Endodermal cell (in vitro differentiated cells): ENCODE measurements at regions not wholly inside any gene's neighbourhood (a gene's known extent, or its start where the extent isn't known, plus 50 kb on each side); places are given as distances from the start of the nearest gene placed in this dataset.
A peak's percentile ranks its signal among the peaks of the same experiment; 100 is the strongest.

ENCODE experiments used
- DNase-seq: peaks from one replicate; pipeline ENCODE4 v3.0.0-alpha.2; 2017
- H3K27ac ChIP-seq: 2 replicates; pipeline ENCODE4 v1.5.1; 2013; ENCODE audit warnings: mild to moderate bottlenecking, low read depth, low read length, moderate library complexity
- H3K27me3 ChIP-seq: 2 replicates; pipeline ENCODE4 v1.6.1; 2013; ENCODE audit warnings: mild to moderate bottlenecking, low read length, moderate library complexity; ENCODE audit not compliant: insufficient read depth, control insufficient read depth, poor library complexity, severe bottlenecking
- H3K36me3 ChIP-seq: 2 replicates; pipeline ENCODE4 v1.7.0; 2013; ENCODE audit warnings: mild to moderate bottlenecking, low read length, moderate library complexity; ENCODE audit not compliant: control insufficient read depth, insufficient read depth
- H3K4me1 ChIP-seq: one replicate; pipeline ENCODE4 v1.7.0; 2013; ENCODE audit warnings: low read length; ENCODE audit not compliant: control insufficient read depth, insufficient read depth
- H3K4me3 ChIP-seq: 2 replicates; pipeline ENCODE4 v1.5.1; 2013; ENCODE audit warnings: mild to moderate bottlenecking, low read length, moderate library complexity
- H3K9ac ChIP-seq: 2 replicates; pipeline ENCODE4 v1.6.1; 2013; ENCODE audit warnings: mild to moderate bottlenecking, low read length, moderate library complexity; ENCODE audit not compliant: poor library complexity, severe bottlenecking; ENCODE audit errors: extremely low read depth
- H3K9me3 ChIP-seq: 2 replicates; pipeline ENCODE4 v1.6.1; 2013; ENCODE audit warnings: mild to moderate bottlenecking, low read length, moderate library complexity; ENCODE audit not compliant: control insufficient read depth
- H3K27ac Mint-ChIP-seq: 2 replicates; pipeline ENCODE4 v1.8.0; 2020; ENCODE audit warnings: mixed read lengths
- H3K27me3 Mint-ChIP-seq: 2 replicates; pipeline ENCODE4 v1.8.0; 2021; ENCODE audit warnings: mild to moderate bottlenecking, mixed read lengths; ENCODE audit not compliant: insufficient read depth
- H3K36me3 Mint-ChIP-seq: 2 replicates; pipeline ENCODE4 v1.8.0; 2020; ENCODE audit warnings: low read depth, mixed read lengths
- H3K4me1 Mint-ChIP-seq: 2 replicates; pipeline ENCODE4 v1.8.0; 2020; ENCODE audit warnings: mixed read lengths
- H3K4me3 Mint-ChIP-seq: 2 replicates; pipeline ENCODE4 v1.8.0; 2020; ENCODE audit warnings: mild to moderate bottlenecking, moderate library complexity, mixed read lengths
- H3K9me3 Mint-ChIP-seq: 2 replicates; pipeline ENCODE4 v1.8.0; 2020; ENCODE audit warnings: mild to moderate bottlenecking, mixed read lengths
- WGBS, 2 experiments: methylation state at CpG; one replicate each; pipeline versions ENCODE4 v1.1.5 to v1.1.7; 2013; ENCODE audit warnings: missing lambda C conversion rate in 2 of 2, mixed read lengths in 1 of 2; ENCODE audit not compliant: insufficient coverage in 1 of 2, insufficient read length in 1 of 2; 5-methylcytosine and 5-hydroxymethylcytosine counted together
- TF ChIP-seq, protein P1 (sequence below): fragments of 200-600 bp; sonication (generic); conservative IDR thresholded peaks from 2 replicates; pipeline ENCODE4 v1.5.0; 2021; ENCODE audit warnings: antibody characterized with exemption, mild to moderate bottlenecking

DNA sequence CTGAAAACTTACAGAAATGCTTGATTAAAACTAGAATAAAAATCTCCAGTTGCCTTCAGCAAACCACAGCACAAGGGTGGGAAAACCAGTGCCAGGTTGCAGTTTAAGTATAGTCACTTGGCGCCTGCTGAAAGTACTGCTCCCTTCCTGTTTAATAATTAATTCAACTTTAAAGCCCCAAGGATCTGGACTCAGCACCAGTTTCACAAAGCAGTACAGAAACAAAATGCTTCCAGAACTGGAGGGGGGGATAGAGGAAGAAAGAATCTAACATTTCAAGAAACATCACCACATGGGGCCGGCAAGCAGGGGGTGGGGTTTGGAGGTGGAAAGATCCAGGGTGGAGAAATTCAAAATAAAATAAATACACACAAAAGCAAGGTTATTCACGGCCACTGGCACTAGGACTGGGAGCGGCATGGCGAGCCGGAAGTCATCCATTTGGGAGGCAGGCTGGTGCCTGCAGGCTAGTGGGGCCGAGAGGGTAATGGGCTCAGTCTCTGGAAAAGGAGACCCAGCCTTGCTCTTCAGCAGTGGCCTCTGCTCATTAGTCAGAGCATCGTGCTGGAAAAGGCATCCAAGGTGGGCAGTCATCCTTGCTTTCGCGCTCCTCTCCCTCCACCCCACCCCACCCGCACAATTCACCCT lies 85.8 kb downstream of the POU3F3 start:
- TF ChIP-seq, protein P1, sequence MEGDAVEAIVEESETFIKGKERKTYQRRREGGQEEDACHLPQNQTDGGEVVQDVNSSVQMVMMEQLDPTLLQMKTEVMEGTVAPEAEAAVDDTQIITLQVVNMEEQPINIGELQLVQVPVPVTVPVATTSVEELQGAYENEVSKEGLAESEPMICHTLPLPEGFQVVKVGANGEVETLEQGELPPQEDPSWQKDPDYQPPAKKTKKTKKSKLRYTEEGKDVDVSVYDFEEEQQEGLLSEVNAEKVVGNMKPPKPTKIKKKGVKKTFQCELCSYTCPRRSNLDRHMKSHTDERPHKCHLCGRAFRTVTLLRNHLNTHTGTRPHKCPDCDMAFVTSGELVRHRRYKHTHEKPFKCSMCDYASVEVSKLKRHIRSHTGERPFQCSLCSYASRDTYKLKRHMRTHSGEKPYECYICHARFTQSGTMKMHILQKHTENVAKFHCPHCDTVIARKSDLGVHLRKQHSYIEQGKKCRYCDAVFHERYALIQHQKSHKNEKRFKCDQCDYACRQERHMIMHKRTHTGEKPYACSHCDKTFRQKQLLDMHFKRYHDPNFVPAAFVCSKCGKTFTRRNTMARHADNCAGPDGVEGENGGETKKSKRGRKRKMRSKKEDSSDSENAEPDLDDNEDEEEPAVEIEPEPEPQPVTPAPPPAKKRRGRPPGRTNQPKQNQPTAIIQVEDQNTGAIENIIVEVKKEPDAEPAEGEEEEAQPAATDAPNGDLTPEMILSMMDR = no peak
- H3K27ac ChIP-seq = no peak overlapping the region
- H3K27me3 ChIP-seq = no peaks in the 10 kb centered on the region
- no peaks in the 10 kb centered on the region for H3K4me1 ChIP-seq
- no peak for DNase-seq
- H3K4me1 Mint-ChIP-seq = peaks cover 10% of the 10 kb centered on the region
- H3K9me3 Mint-ChIP-seq = no peaks in the 10 kb centered on the region
- no peak overlapping the region for H3K9ac ChIP-seq
- no peaks in the 10 kb centered on the region for H3K9me3 ChIP-seq
- no peaks in the 10 kb centered on the region for H3K27me3 Mint-ChIP-seq
- no peaks in the 10 kb centered on the region for H3K36me3 ChIP-seq
- no peak overlapping the region for H3K4me3 Mint-ChIP-seq
- H3K27ac Mint-ChIP-seq = no peak overlapping the region
- no peaks in the 10 kb centered on the region for H3K36me3 Mint-ChIP-seq
- WGBS, 2 experiments = 81 to 88% methylated on average over 4 to 10 of the region's 11 CpGs
- H3K4me3 ChIP-seq = no peak overlapping the region

DNA sequence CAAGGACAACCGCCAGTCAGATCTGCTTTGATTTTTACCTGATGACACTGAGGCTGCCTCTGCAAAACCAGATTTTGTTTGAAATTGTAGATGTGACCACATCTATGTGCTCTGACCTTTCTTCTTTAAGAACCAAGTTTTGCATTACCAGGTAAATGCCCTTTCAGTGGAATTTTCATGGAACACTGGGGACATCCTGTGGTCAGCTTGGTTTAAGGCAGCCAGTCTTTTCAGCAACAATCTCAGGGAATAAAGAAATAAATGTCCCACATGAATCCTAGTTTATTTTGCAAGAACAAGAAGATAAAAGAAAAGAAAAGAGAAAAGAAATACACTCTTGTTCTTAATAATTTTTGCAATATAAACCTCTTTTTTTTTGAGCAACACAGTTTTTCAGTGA lies 90.6 kb downstream of the POU3F3 start:
- Histone ChIP-seq H3K36me3 (no peaks in the 10 kb centered on the region), H3K4me1 (no peaks in the 10 kb centered on the region), H3K27me3 (no peaks in the 10 kb centered on the region), H3K27ac (no peak overlapping the region), H3K9me3 (no peaks in the 10 kb centered on the region), H3K4me3 (no peak overlapping the region), H3K9ac (no peak overlapping the region)
- Mint-ChIP-seq H3K27me3 (no peaks in the 10 kb centered on the region), H3K4me3 (no peak overlapping the region), H3K9me3 (no peaks in the 10 kb centered on the region), H3K36me3 (no peaks in the 10 kb centered on the region), H3K4me1 (peaks cover 14% of the 10 kb centered on the region), H3K27ac (no peak overlapping the region)
- TF ChIP-seq, protein P1 = peak; percentile 88
- DNase-seq = peak; percentile 79
- 80 to 86% methylated on average over 1 of the region's 1 CpG for WGBS, 2 experiments

DNA sequence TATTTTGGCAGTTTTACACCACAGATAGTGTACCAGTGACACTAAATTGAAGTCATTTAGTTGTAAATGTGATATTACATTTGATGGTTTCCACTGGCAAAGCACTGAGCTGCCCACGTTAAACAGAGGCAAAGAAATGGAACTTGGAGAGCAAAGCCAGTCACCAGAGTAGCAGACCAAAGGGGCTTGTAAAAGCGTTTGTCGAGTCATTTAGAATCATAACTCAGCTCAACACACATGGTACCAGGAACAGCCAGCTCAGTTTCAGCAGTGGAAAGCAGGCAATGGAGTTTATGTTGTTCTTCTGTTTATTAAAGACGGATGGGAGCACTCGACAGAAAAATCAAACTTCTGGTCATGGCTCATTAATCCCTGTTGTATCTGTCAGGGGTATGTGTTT lies 91.2 kb downstream of the POU3F3 start:
- no peak overlapping the region for H3K4me3 ChIP-seq
- no peak for DNase-seq
- WGBS, 2 experiments = 84 to 95% methylated on average over 3 to 5 of the region's 5 CpGs
- TF ChIP-seq, protein P1 = no peak
- H3K9me3 ChIP-seq = no peaks in the 10 kb centered on the region
- no peaks in the 10 kb centered on the region for H3K27me3 ChIP-seq
- no peaks in the 10 kb centered on the region for H3K9me3 Mint-ChIP-seq
- H3K36me3 ChIP-seq = no peaks in the 10 kb centered on the region
- no peak overlapping the region for H3K27ac Mint-ChIP-seq
- no peak overlapping the region for H3K9ac ChIP-seq
- no peaks in the 10 kb centered on the region for H3K36me3 Mint-ChIP-seq
- H3K4me1 Mint-ChIP-seq = peaks cover 8% of the 10 kb centered on the region
- H3K4me1 ChIP-seq = no peaks in the 10 kb centered on the region
- H3K27ac ChIP-seq = no peak overlapping the region
- H3K4me3 Mint-ChIP-seq = no peak overlapping the region
- peaks cover 3% of the 10 kb centered on the region for H3K27me3 Mint-ChIP-seq
